Epidermal melanocyte (primary cell): ENCODE measurements at regions not wholly inside any gene's neighbourhood (a gene's known extent, or its start where the extent isn't known, plus 50 kb on each side); places are given as distances from the start of the nearest gene placed in this dataset.
"Not testable (repeated sequence)": the region's sequence is repeated elsewhere in the genome, so short reads cannot be mapped to it uniquely, and the experiment has no call there.

Experiments used
- DNase-seq: peaks from one replicate; pipeline ENCODE4 v3.0.0; 2011; ENCODE audit warnings: low spot score; ENCODE audit not compliant: insufficient read length

- DNase-seq: no peak
Measured at GRCh38 chr14:53744857-53745256, 211.8 kb downstream of the BMP4 start.

- DNase-seq: no peak
Measured at GRCh38 chr14:53743371-53743770, 213.3 kb downstream of the BMP4 start.

GRCh38 chr14:53742233-53742620 lies 214.4 kb downstream of the BMP4 start:
- DNase-seq: no peak

- DNase-seq: no peak
Measured at GRCh38 chr14:53741479-53742232, 215.0 kb downstream of the BMP4 start.

GRCh38 chr14:53740570-53740969 lies 216.1 kb downstream of the BMP4 start:
- DNase-seq: no peak

GRCh38 chr14:53735916-53736315 lies 220.7 kb downstream of the BMP4 start:
- no peak for DNase-seq

- no peak for DNase-seq
Measured at GRCh38 chr14:53723221-53723620, 233.4 kb downstream of the BMP4 start.

- DNase-seq: no peak
Measured at GRCh38 chr14:53719536-53719935, 237.1 kb downstream of the BMP4 start.

GRCh38 chr14:53716578-53716977 lies 240.0 kb downstream of the BMP4 start:
- no peak for DNase-seq

- peak; percentile 45 for DNase-seq
Measured at GRCh38 chr14:53715193-53715721, 241.4 kb downstream of the BMP4 start.

- DNase-seq: no peak
Measured at GRCh38 chr14:53714495-53715192, 242.0 kb downstream of the BMP4 start.

- not testable (repeated sequence) for DNase-seq
Measured at GRCh38 chr14:53712901-53713300, 243.7 kb downstream of the BMP4 start.

- DNase-seq: no peak
Measured at GRCh38 chr14:53711205-53711604, 245.4 kb downstream of the BMP4 start.

GRCh38 chr14:53710615-53711014 lies 246.0 kb downstream of the BMP4 start:
- no peak for DNase-seq

- DNase-seq: no peak
Measured at GRCh38 chr14:53709381-53709780, 247.2 kb downstream of the BMP4 start.

GRCh38 chr14:53703457-53703856 lies 253.2 kb downstream of the BMP4 start:
- no peak for DNase-seq

- DNase-seq: no peak
Measured at GRCh38 chr14:53701108-53701875, 255.3 kb downstream of the BMP4 start.

GRCh38 chr14:53696217-53696965 lies 260.2 kb downstream of the BMP4 start:
- no peak for DNase-seq

GRCh38 chr14:53695692-53696214 lies 260.9 kb downstream of the BMP4 start:
- no peak for DNase-seq

- no peak for DNase-seq
Measured at GRCh38 chr14:53692885-53693284, 263.7 kb downstream of the BMP4 start.

- DNase-seq: no peak
Measured at GRCh38 chr14:53692451-53692850, 264.2 kb downstream of the BMP4 start.
